CD14-positive monocyte (primary cell): ENCODE measurements at regions not wholly inside any gene's neighbourhood (a gene's known extent, or its start where the extent isn't known, plus 50 kb on each side); places are given as distances from the start of the nearest gene placed in this dataset.
A peak's percentile ranks its signal among the peaks of the same experiment; 100 is the strongest.

Source experiments
- DNase-seq, 3 donors: peaks; one replicate each; pipeline ENCODE4 v3.0.0-alpha.2; 2011 to 2022
- H2AFZ ChIP-seq: 2 replicates; pipeline ENCODE4 v1.6.0; 2012; ENCODE audit warnings: mild to moderate bottlenecking, low read depth, low read length, inconsistent platforms; ENCODE audit not compliant: insufficient read depth, poor library complexity, severe bottlenecking
- H3K27ac ChIP-seq, 2 donors: 1 replicate in 1 of 2; 2 replicates in 1 of 2; pipeline ENCODE4 v1.5.1; 2012 to 2013; ENCODE audit warnings: low read length in 2 of 2, control low read depth in 1 of 2, inconsistent platforms in 1 of 2, low read depth in 1 of 2, mild to moderate bottlenecking in 1 of 2
- H3K27me3 ChIP-seq, 2 donors: one replicate each; pipeline versions ENCODE4 v1.6.0 to v1.6.1; 2011 to 2013; ENCODE audit warnings: low read length in 2 of 2; ENCODE audit not compliant: control insufficient read depth in 2 of 2, insufficient read depth in 2 of 2
- H3K36me3 ChIP-seq, 2 donors: replicated peaks in 1 of 2; 1 replicate in 1 of 2; 2 replicates in 1 of 2; pipeline versions ENCODE4 v1.5.1 to v1.6.1; 2012 to 2013; ENCODE audit warnings: low read length in 2 of 2, control low read depth in 1 of 2, inconsistent platforms in 1 of 2, mild to moderate bottlenecking in 1 of 2; ENCODE audit not compliant: insufficient read depth in 2 of 2, control insufficient read depth in 1 of 2
- H3K4me1 ChIP-seq, 2 donors: 1 replicate in 1 of 2; 2 replicates in 1 of 2; pipeline versions ENCODE4 v1.5.1 to v1.6.1; 2012 to 2013; ENCODE audit warnings: low read length in 2 of 2, control low read depth in 1 of 2, inconsistent platforms in 1 of 2, mild to moderate bottlenecking in 1 of 2, moderate library complexity in 1 of 2; ENCODE audit not compliant: insufficient read depth in 2 of 2, control insufficient read depth in 1 of 2
- H3K4me2 ChIP-seq: replicated peaks from 2 replicates; pipeline ENCODE3; 2012; ENCODE audit warnings: low read length, moderate library complexity, mild to moderate bottlenecking; ENCODE audit not compliant: poor library complexity, severe bottlenecking; ENCODE audit errors: extremely low read depth
- H3K4me3 ChIP-seq, 3 experiments: fragments of 200-600 bp in 1 of 3; sonication (generic) in 1 of 3; replicated peaks in 1 of 3; 1 replicate in 2 of 3; 2 replicates in 1 of 3; pipeline ENCODE4 v1.5.1; 2011 to 2013; ENCODE audit warnings: low read length in 3 of 3, mild to moderate bottlenecking in 3 of 3, control low read depth in 2 of 3, low read depth in 2 of 3, inconsistent platforms in 1 of 3, moderate library complexity in 1 of 3
- H3K79me2 ChIP-seq: 2 replicates; pipeline ENCODE4 v1.6.0; 2012; ENCODE audit warnings: mild to moderate bottlenecking, control low read depth, inconsistent platforms, low read length, moderate library complexity; ENCODE audit not compliant: insufficient read depth
- H3K9ac ChIP-seq: 2 replicates; pipeline ENCODE4 v1.6.0; 2017; ENCODE audit warnings: low read length, mild to moderate bottlenecking; ENCODE audit not compliant: insufficient read depth, poor library complexity, severe bottlenecking
- H3K9me3 ChIP-seq, 2 donors: replicated peaks in 1 of 2; 1 replicate in 1 of 2; 2 replicates in 1 of 2; pipeline versions ENCODE4 v1.5.1 to v1.6.1; 2012 to 2013; ENCODE audit warnings: low read length in 2 of 2, control low read depth in 1 of 2; ENCODE audit not compliant: control insufficient read depth in 1 of 2, insufficient read depth in 1 of 2
- H4K20me1 ChIP-seq: 2 replicates; pipeline ENCODE4 v1.6.0; 2012; ENCODE audit warnings: mild to moderate bottlenecking, low read length, control low read depth, moderate library complexity; ENCODE audit not compliant: insufficient read depth
- H3K27ac Mint-ChIP-seq, 7 donors: one replicate each; pipeline ENCODE4 v1.8.0; 2020; ENCODE audit warnings: mild to moderate bottlenecking in 7 of 7, mixed read lengths in 7 of 7, moderate library complexity in 6 of 7, inconsistent platforms in 2 of 7
- H3K27me3 Mint-ChIP-seq, 3 donors: one replicate each; pipeline ENCODE4 v1.8.0; 2021 to 2022; ENCODE audit warnings: low read depth in 3 of 3, mild to moderate bottlenecking in 3 of 3, mixed read lengths in 3 of 3, moderate library complexity in 3 of 3, inconsistent platforms in 1 of 3
- H3K36me3 Mint-ChIP-seq, 2 donors: one replicate each; pipeline ENCODE4 v1.8.0; 2020; ENCODE audit warnings: mixed read lengths in 2 of 2, inconsistent platforms in 1 of 2, mild to moderate bottlenecking in 1 of 2
- H3K4me1 Mint-ChIP-seq: one replicate; pipeline ENCODE4 v1.8.0; 2020; ENCODE audit warnings: mild to moderate bottlenecking, mixed read lengths
- H3K4me3 Mint-ChIP-seq, 2 donors: one replicate each; pipeline ENCODE4 v1.8.0; 2020; ENCODE audit warnings: mild to moderate bottlenecking in 2 of 2, mixed read lengths in 2 of 2, moderate library complexity in 1 of 2
- H3K9me3 Mint-ChIP-seq, 7 donors: one replicate each; pipeline ENCODE4 v1.8.0; 2020 to 2022; ENCODE audit warnings: mixed read lengths in 7 of 7, mild to moderate bottlenecking in 6 of 7, moderate library complexity in 6 of 7, inconsistent platforms in 2 of 7
- CTCF ChIP-seq: fragments of 200-600 bp; IDR thresholded peaks from one replicate; pipeline ENCODE4 v1.8.0; 2022; ENCODE audit warnings: antibody characterized with exemption, mild to moderate bottlenecking
- WGBS: methylation state at CpG from one replicate; pipeline ENCODE4 v1.1.5; 2013; ENCODE audit warnings: missing lambda C conversion rate; ENCODE audit not compliant: insufficient coverage; 5-methylcytosine and 5-hydroxymethylcytosine counted together
- intact Hi-C, 2 donors: fragments of 100-400 bp; cut with micrococcal nuclease; formaldehyde crosslinking; loops; one replicate each; pipeline versions ENCODE4 v1.15.0 to v1.15.1; 2023

DNA sequence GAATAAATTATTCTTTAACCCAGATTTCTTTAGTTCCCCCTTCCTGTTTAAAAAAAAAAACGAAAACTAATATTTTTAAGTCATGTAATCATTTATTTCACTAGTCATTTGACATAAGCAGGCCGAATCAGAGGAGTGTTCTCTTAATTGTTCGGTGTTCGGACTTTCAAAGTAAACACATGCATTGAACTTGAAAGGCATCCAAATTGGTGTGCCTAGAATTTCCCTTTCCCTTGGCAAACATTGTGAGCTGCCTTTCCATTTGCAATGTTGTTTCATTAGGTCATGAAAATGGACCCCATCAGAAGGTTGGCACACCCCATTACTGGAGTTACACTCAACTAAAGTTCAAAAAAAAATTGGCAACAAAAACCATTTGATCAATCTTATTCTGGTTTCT, 283.0 kb upstream of the MARCKS start:
- TF ChIP-seq CTCF, result no peak
- no peaks in the 10 kb centered on the region for H3K27me3 Mint-ChIP-seq
- Histone ChIP-seq H4K20me1 (no peaks in the 10 kb centered on the region), H3K79me2 (no peaks in the 10 kb centered on the region), H3K4me2 (no peak overlapping the region), H3K36me3 (no peaks in the 10 kb centered on the region), H2AFZ (no peak overlapping the region), H3K9ac (no peak overlapping the region), H3K4me1 (no peaks in the 10 kb centered on the region), H3K9me3 (no peaks in the 10 kb centered on the region), H3K27ac (no peak overlapping the region), H3K4me3 (no peak overlapping the region), H3K27me3 (no peaks in the 10 kb centered on the region)
- no peak overlapping the region for H3K27ac Mint-ChIP-seq
- H3K9me3 Mint-ChIP-seq, result peaks cover 0 to 4% (median 0%) of the 10 kb centered on the region in 7 donors
- no CpG with 5 or more reads among the region's 4 CpGs for WGBS
- DNase-seq, result no peak
- intact Hi-C loops, result no loop called here
- no peak overlapping the region for H3K4me3 Mint-ChIP-seq
- H3K36me3 Mint-ChIP-seq, result no peaks in the 10 kb centered on the region
- H3K4me1 Mint-ChIP-seq, result peaks cover 5% of the 10 kb centered on the region

DNA sequence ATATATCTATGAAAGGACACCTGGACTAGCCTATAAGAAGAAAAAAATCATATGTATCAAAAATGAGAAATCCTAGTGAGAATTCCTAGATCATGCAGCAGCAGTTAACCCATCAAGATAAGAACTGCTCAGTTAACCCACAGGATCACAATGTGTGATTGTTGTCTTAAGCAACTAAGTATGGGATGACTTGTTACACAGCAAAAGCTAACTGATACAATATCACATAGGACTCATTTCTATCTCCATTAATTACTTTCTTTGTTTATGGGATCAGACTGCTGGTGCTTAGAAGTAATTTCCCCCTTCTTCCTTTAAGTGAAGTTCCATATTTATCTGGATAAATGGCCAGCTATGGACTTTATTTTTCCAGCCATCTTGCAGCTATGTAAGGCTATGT, 280.8 kb upstream of the MARCKS start:
- H3K4me3 Mint-ChIP-seq, result no peak overlapping the region
- no peak for DNase-seq
- H3K27ac ChIP-seq, result no peak overlapping the region
- intact Hi-C loops, result no loop called here
- no peak overlapping the region for H3K4me2 ChIP-seq
- H3K27me3 Mint-ChIP-seq, result no peaks in the 10 kb centered on the region
- no peaks in the 10 kb centered on the region for H3K9me3 ChIP-seq
- no peak overlapping the region for H3K4me3 ChIP-seq
- H3K36me3 Mint-ChIP-seq, result no peaks in the 10 kb centered on the region
- no peak overlapping the region for H2AFZ ChIP-seq
- H3K79me2 ChIP-seq, result no peaks in the 10 kb centered on the region
- no peak for TF ChIP-seq CTCF
- peak overlapping the region in 1 of 7 donors; percentile 16 for H3K27ac Mint-ChIP-seq
- no peaks in the 10 kb centered on the region for H3K36me3 ChIP-seq
- H3K9me3 Mint-ChIP-seq, result peaks cover 0 to 4% (median 0%) of the 10 kb centered on the region in 7 donors
- H3K4me1 Mint-ChIP-seq, result peaks cover 7% of the 10 kb centered on the region
- no peak overlapping the region for H3K9ac ChIP-seq
- no peaks in the 10 kb centered on the region for H4K20me1 ChIP-seq
- no peaks in the 10 kb centered on the region for H3K4me1 ChIP-seq
- H3K27me3 ChIP-seq, result no peaks in the 10 kb centered on the region
